ENCODE measurements at regions not wholly inside any gene's neighbourhood (a gene's known extent, or its start where the extent isn't known, plus 50 kb on each side); places are given as distances from the start of the nearest gene placed in this dataset.

- TF ChIP-seq POLR2AphosphoS5 (IDR thresholded peaks at IDR 0.05; ENCODE audit: low read depth, low read length) (no peak), POLR2A (IDR thresholded peaks at IDR 0.05; ENCODE audit: low read depth, low read length) (no peak)
Measured at GRCh38 chr5:6112538-6112937, 265.8 kb downstream of the MED10 start.

Measured in GM12892 (cell line).